Activated effector memory CD4-positive, alpha-beta T cell treated with Interleukin-2 at 50 U/mL for 16 hours (primary cell): ENCODE measurements at regions not wholly inside any gene's neighbourhood (a gene's known extent, or its start where the extent isn't known, plus 50 kb on each side); places are given as distances from the start of the nearest gene placed in this dataset.
"Not testable (repeated sequence)": the region's sequence is repeated elsewhere in the genome, so short reads cannot be mapped to it uniquely, and the experiment has no call there.

Source experiments
- DNase-seq: peaks from one replicate; pipeline ENCODE4 v3.0.0-alpha.2; 2020

DNA sequence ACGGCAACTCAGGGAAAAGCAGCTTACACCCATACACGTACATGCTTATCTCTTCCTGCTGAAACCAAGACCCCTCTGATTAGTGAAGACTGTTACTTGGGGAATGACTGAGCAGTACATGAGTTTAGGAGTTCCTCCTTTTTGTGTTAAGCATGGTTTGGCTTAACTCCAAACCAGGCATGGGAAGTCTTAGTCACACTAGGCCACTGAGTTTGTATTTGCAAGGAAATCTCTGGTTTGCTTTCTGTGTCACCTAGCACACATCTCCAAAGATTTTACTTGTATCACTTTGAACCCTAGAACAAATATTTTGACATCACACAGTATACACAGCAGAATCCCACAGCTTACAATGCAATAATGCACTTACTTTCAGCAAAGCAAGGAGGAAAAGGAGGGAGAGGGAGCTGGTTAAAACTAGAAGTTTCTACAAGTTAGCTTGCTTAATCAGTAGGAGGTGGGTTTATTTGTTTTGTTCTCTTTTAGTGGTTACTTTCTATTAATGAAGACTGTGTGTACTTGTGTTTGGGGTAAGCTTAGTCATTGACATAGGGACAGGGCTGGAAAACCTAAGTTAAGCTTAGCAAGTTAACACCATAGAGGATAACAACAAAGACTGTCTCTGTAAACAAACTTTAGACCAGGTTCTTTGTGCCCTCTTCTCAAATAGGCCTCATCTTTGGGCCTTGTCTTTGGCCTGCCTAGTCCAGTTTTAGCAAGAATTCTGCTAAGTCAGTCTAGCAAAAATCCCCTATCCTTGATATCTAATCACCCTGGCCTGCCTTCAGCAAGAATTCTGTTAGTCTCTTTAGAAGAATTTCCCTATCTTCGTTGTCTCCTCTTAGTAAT, 219.4 kb downstream of the MREG start:
- no peak for DNase-seq

- DNase-seq = no peak
Measured at GRCh38 chr2:215791481-215791937, 221.8 kb downstream of the MREG start.

DNA sequence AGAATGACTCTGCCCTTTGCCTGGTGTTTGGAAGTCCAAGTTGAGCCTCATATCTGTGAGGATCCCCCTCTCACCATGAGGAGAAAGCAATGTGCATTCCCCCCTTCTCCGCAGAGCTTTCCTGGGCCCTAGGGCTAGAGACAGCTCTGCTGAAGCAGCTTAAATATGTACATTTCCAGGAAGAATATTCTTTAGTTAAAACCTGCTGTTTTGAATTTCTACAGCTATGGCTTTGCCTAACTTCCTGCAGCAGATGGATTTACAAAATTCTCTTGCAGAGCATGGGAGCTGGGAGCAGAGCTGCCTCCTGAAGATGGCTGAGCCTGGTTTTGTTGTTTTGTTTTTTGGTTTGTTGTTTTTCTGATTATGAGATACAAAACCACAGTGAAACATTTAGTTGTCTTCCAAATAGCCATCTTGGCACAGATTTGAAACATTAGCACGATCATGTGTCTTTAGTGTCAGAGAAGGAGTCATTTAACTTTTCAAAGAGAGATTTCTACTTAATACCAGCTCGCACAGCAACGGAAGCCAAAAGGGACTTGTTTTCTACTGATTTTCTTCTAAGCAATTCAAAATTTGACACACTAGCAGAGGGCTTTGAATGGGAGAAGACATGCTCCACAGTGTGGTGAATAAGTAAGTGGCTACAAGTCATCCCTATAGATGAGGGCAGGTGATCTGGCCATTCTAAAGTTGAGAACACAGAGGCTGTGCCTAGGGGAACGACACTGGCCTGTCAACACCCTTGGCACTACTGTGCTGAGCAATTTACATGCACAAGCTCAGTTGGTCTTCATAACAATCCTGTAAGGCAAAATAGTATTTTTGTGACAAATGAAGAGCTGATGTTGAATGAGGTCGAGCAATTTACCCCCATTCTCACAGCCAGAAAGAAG, 222.6 kb downstream of the MREG start:
- no peak for DNase-seq

DNA sequence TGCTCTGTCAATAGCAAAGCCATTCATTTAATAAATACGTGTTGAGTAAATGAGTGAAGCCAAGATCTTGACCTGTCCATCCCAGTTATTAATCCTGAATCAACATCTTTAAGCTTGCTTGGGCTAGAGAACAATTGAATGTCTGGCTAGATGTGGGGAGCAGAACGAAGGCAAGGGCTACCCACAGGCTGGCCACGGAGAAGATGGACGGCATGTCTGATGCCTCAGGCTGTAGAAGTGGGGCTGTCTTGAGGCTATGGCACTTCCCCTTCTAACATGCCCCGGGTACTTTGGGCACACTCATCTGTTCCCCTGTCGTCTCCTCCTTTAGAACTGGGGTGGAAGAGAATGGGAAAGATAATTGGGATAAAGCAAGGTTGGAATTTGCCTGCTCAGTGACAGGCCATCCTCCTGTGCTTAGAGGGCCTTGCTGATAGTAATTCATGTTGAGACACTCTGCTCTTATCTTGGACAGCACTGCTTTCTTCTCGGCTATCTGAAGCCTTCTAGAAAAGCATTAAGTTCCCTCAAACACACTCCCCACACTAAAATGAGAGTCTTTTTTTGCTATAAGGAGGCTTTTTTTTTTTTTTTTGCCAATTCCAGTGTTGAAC, 225.7 kb downstream of the MREG start:
- no peak for DNase-seq

GRCh38 chr2:215787025-215787424, 226.3 kb downstream of the MREG start:
- no peak for DNase-seq

GRCh38 chr2:215784371-215784783, 229.0 kb downstream of the MREG start:
- DNase-seq = no peak

DNA sequence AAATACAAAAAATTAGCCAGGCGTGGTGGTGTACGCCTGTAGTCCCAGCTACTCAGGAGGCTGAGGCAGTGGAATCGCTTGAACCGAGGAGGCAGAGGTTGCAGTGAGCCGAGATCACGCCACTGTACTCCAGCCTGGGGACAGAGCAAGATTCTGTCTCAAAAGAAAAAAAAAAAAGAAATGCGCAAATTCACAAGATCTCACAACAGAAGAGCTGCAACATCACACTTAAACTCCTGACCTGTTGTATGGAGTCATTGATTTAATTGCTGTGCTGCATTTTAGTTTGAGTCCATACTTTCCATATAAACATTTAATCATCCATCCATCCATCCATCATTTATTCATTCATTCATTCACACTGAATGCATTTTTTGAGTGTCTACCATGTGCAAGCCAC, 229.7 kb downstream of the MREG start:
- not testable (repeated sequence) for DNase-seq

GRCh38 chr2:215782965-215783364, 230.4 kb downstream of the MREG start:
- no peak for DNase-seq

DNA sequence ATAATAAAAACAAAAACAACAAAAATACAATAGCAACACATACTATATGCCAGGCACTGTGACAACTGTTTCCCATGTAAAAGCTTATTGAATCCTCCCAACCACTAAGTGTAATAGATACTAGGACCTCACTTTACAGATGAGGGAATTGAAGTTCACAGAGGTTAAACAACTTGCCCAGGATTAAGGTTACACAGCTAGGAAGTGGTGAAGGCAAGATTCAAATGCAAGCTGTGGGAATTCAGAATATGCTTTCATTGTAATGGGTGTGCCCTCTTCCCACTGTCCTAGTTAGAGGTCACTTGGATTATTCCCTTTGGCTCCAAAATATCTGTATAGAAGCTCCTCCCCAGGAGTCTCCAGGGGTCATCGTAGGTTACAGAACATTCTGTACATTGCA, 231.1 kb downstream of the MREG start:
- DNase-seq = no peak

- DNase-seq = no peak
Measured at GRCh38 chr2:215780907-215781685, 232.3 kb downstream of the MREG start.

GRCh38 chr2:215780313-215780712, 233.0 kb downstream of the MREG start:
- no peak for DNase-seq

GRCh38 chr2:215779912-215780311, 233.4 kb downstream of the MREG start:
- DNase-seq = no peak

DNA sequence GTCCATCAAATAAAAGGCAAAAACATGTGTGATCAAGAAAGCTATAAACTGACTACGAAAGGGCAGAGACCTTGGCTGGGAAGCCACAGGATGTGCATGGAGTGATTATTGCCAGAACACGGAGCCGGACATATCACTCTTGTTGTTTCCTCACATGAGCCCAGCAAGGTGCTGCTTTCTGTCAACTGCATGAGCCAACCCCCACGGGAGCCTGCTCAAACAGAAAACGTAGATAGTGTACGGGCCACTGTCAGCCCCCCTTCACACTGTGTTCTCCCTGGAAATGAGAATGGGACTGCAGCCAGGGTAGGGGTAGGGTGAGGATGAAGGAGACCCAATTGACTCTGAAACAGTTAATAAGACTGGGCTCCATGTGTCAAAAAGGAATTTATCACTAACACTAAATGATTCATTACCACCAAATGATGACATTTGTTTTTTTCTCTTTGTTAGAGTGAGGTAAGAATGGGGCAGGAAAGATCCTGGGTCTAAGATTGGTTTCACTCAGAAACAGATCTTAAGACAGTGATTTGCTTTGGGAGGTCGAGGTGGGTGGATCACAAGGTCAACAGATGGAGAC, 235.8 kb downstream of the MREG start:
- DNase-seq = no peak

DNA sequence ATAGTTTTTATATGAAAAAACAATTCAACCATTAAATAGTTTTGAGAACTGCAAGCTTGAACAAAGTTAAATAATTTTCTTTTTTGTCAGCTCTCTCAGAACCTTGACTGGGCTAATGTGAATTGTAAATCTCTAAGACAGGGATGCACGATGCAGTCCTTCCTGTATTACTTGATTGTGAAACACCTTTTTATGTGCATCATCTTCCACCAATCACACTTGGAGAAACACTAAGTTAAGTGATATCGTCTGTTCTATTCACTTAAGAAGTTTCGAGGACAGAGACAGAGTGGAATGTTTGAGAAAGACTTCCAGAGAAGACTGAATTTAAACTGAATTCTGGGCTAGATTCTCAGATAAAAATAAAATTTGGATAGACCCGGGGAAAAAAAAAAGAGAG, 238.2 kb downstream of the MREG start:
- DNase-seq = no peak

GRCh38 chr2:215773728-215774127, 239.6 kb downstream of the MREG start:
- no peak for DNase-seq

DNA sequence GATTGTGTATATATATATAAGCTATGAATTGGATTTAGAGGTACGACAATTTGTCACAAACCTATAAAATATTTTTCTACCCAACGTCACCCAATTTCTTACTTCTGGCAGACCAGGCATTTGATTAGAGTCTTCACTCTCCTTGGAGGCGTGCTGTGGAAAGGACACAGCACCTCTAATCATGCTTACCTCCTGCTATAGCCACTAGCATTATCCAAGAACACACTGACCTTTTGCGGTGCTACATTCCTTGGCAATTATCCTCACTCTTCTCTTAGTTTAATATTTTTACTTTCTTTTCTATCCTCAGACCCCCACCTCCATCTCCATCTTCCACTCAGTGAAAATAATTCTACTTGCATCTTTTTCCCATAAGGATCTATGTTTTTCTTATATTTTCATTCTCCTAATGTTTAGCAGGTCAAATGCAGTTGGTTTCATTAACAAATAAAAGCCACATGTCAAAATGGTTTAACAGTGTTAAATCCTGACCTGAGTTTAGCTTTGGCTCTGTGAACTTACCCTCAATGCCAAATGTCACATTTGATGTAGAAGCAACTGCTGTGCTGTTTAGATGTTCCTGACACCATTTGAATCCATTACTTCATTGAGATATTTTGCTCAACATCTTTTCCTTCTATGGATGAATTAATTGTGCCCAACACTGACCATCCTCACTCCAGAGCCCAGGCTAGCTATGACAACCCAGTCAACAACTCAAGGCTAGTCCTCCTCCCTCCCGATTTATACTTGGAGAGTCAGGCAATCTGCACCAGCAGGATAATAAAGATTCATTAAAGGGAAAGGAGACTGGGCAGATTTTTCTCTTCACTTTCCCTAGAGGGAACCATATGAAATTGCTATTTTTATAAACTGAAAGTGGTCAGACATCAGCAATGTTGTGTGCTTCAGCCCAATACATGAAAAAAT, 240.5 kb downstream of the MREG start:
- no peak for DNase-seq

- no peak for DNase-seq
Measured at GRCh38 chr2:215772003-215772402, 241.3 kb downstream of the MREG start.

GRCh38 chr2:215771241-215771640, 242.1 kb downstream of the MREG start:
- DNase-seq = no peak

DNA sequence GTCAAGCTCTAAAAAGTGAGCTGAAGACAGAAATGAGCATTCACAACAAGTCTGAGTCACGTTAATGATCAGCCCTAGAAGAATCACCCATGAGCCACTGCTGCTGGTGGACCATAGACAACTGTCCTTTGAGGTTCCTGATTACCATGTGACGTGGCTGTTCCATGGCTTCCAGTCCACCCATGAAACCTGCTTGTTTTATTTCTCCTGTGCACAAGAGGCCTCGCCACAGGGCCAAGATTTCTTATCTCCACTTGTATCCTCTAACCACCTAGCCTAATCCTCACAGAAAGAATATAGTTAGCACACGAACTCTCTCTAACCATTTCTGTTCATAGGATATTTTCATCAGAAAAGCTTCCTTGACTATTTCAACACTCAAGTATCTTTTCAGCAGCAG, 242.7 kb downstream of the MREG start:
- no peak for DNase-seq

- no peak for DNase-seq
Measured at GRCh38 chr2:215769246-215769645, 244.1 kb downstream of the MREG start.

DNA sequence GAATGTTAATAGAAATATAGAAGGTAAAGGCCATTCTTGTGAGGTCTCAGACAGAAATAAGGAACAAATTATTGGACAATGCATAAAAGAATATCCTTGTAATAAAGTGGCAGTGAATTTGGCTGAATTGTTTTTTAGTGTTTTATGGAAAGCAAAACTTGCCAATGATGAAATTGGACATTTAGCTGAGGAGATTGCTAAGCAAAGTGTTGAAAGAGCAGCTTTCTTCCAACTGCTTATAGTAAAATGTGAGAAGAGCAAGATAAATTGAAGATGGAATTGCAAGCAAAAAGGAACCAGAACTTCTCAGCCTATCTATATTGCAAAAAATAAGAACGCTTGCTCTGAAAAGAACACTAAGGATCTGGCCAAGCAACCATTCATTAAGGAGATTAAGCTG, 245.7 kb downstream of the MREG start:
- no peak for DNase-seq
